Pulmonary artery endothelial cell (primary cell): ENCODE measurements at regions not wholly inside any gene's neighbourhood (a gene's known extent, or its start where the extent isn't known, plus 50 kb on each side); places are given as distances from the start of the nearest gene placed in this dataset.
"Not testable (repeated sequence)": the region's sequence is repeated elsewhere in the genome, so short reads cannot be mapped to it uniquely, and the experiment has no call there.

ENCODE experiments used
- DNase-seq: peaks from one replicate; pipeline ENCODE4 v3.0.0-alpha.2; 2011; ENCODE audit warnings: low read depth, low spot score

- DNase-seq, result no peak
Measured at GRCh38 chr4:114034189-114034588, 54.7 kb upstream of the ARSJ start.

GRCh38 chr4:114036426-114036825, 57.0 kb upstream of the ARSJ start:
- no peak for DNase-seq

DNA sequence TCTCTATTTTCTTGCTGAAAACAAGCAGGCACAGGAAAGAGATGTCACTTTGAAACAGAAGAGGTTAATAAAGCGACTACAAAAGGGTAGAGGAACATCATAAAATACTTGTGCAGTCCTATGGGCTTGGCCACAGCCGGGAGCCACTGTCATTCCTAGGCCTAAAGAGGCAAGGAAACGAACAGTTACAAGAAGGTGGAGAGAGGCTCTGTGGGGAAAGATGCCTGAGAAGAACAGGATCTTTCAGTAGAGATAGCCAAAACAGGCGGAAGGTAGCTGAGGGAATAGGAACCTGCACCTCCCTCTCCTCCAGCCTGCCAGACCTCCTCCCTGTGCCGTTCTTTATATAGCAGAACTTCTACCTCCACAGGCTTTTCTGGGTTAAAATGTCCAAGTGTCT, 57.4 kb upstream of the ARSJ start:
- no peak for DNase-seq

DNA sequence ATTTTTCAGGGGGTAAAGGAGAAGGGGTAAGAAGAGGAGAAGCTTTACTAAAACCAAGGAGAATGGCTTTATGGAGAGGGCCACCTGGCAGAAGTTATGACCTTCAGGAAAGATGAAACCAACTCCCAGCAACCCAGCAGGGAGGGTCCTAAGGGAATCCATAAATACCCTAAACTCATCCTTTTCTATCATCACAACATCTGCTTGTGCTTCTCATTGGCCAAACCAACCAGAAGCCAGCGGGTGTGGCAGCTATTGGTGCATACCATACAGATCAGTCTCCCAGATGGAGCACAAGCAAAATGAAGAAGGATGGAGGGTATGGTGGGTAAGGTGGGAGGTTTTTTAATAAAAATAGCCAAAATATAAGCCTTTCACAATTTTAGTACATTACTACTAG, 58.5 kb upstream of the ARSJ start:
- no peak for DNase-seq

DNA sequence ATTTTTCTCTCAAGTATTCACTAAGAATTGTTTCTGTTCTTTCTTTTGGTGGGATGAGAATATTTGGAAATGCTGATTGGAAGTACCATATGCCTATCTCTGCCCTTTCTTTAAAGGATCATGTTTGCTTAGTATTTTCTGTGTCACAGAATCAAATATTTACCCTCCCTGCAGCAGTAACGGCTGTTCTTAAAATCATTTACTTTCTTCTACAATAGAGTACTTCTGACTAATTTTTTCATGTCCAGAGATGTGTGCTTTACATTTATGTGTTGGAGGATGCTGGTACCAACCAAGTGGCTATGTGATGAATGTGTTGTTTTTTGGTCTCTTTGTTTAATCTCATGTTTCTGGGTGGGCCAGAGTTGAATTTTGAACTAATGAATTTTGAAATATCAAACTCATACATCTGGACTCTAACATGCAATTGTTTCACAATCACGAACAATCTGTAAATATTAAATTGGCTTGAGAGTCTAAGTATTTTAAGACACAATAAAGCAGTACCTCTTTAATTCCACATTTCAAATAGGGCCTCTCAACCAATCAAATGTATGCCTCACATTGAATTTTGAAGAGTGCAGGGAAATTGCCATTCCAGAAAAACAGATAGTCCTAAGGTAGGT, 59.4 kb upstream of the ARSJ start:
- DNase-seq, result no peak

GRCh38 chr4:114040319-114041116, 61.1 kb upstream of the ARSJ start:
- DNase-seq, result no peak

- no peak for DNase-seq
Measured at GRCh38 chr4:114041117-114041475, 61.6 kb upstream of the ARSJ start.

GRCh38 chr4:114043116-114043515, 63.7 kb upstream of the ARSJ start:
- DNase-seq, result peak; percentile 77

DNA sequence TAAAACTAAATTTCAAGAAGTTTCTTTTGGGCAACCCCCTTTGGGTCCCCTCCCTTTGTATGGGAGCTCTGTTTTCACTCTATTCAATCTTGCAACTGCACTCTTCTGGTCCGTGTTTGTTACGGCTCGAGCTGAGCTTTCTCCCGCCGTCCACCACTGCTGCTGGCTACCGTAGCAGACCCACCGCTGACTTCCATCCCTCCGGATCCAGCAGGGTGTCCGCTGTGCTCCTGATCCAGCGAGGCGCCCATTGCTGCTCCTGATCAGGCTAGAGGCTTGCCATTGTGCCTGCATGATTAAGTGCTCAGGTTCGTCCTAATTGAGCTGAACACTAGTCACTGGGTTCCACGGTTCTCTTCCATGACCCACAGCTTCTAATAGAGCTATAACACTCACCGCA, 64.9 kb upstream of the ARSJ start:
- DNase-seq, result not testable (repeated sequence)

DNA sequence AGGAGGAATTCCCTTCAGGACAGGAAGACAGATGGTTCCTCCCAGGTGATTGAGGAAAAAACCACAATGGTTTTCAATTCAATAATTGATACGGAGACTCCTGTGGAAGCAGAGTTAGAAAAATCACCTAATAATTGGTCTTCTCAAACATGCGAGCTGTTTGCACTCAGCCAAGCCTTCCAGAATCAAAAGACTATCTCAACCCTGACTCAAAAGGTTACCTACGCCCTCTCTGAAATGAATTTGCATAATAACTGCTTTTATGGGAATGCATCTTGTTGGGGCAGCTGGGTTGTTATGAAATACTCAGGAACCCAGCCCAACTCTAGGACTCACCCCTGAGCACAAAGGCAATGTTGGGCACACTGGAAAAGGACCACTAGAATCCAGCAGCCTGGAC, 66.9 kb upstream of the ARSJ start:
- no peak for DNase-seq

DNA sequence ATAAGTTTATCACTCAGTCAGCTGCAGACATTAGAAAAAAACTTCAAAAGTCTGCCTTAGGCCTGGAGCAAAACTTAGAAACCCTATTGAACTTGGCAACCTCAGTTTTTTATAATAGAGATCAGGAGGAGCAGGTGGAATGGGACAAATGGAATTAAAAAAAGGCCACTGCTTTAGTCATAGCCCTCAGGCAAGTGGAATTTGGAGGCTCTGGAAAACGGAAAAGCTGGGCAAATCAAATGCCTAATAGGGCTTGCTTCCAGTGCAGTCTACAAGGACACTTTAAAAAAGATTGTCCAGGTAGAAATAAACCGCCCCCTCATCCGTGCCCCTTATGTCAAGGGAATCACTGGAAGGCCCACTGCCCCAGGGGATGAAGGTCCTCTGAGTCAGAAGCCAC, 68.7 kb upstream of the ARSJ start:
- DNase-seq, result not testable (repeated sequence)

GRCh38 chr4:114052227-114052626, 72.8 kb upstream of the ARSJ start:
- DNase-seq, result no peak

DNA sequence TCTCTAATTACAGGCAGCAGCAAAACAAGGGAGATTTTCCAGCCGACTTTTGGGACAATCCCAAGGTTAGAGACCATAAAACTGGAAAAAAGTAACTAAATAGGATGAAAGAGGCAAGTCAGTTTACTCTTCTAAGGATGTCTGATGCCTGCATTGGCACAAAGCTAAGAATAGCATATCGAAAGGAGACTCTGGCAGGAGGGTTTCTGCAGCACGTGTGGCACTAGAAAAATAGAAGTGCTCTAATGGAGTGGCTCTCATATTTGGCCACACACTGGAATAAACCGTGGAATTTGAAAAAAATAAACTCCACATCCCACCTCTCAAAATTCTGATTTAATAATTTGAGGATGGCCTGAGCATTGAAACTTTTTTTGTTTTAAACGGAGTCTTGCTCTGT, 77.2 kb upstream of the ARSJ start:
- DNase-seq, result no peak

- no peak for DNase-seq
Measured at GRCh38 chr4:114057746-114058145, 78.3 kb upstream of the ARSJ start.

GRCh38 chr4:114062499-114062898, 83.1 kb upstream of the ARSJ start:
- DNase-seq, result no peak

GRCh38 chr4:114072781-114073180, 93.3 kb upstream of the ARSJ start:
- no peak for DNase-seq

DNA sequence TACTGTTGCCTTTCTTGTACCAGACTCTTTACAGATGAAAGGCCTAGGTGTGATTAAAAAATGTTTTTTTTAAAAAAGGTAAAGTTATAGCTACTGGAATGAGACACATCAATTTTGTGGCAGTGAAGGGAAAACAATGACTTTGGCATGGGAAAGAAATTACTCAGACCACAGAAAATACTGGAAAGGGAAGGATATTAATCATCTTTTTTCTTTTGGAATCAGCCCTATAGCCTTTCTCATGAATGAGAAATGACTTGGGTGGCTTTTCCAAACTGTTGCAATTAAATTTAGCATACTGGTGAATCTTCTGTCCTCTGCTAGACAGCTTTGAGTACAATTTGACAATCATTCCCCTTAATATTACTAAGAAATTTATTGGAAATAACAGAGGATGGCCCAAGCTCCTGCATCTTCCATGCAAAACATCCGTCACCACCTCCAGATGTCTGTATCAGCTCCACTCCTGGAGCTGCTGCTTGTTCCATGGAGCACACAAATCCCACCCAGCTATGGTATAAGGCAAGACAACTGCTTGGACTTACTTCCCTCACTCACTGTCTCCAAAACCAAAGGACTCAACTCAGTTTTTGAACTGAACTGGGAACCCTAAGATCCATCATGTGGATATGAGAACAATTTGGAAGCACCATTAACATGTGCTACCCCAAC, 97.6 kb upstream of the ARSJ start:
- peak; percentile 24 for DNase-seq

- DNase-seq, result peak; percentile 65
Measured at GRCh38 chr4:114077610-114078009, 98.2 kb upstream of the ARSJ start.

- DNase-seq, result no peak
Measured at GRCh38 chr4:114078636-114079035, 99.2 kb upstream of the ARSJ start.

DNA sequence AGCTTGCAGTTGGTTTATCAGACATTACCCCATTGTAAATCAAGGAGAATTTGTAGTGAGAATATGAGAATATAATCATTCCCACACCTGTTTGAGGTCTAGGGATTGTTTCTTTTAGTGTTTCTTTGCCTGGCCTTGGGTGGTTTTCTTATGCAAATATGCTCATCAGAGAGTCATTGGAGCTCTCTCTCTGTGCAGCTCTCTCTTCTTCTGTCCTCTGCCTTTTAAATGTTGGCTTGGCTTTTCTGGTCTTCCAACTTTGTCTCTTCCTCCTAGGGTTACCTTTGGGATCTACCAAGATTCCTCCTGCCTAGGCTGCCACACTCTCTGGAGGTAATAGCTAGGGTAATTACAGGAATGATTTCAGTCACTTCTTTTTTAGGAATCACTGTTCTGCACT, 102.3 kb upstream of the ARSJ start:
- DNase-seq, result no peak

DNA sequence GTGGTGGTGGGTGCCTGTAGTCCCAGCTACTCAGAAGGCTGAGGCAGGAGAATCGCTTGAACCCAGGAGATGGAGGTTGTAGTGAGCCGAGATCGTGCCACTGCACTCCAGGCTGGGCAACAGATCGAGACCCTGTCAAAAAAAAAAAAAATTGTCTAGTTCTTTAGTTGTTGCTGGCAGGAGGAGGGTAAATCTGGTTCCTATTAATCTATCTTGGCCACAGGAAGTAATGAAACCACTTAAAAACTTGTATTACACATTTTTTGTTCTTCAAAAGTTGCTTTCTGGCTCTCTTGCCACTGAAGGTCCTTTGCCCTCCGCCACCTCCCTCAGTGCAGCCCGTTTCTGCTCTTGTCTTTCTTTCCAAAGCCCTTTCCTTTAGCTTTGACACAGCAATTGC, 102.9 kb upstream of the ARSJ start:
- no peak for DNase-seq

DNA sequence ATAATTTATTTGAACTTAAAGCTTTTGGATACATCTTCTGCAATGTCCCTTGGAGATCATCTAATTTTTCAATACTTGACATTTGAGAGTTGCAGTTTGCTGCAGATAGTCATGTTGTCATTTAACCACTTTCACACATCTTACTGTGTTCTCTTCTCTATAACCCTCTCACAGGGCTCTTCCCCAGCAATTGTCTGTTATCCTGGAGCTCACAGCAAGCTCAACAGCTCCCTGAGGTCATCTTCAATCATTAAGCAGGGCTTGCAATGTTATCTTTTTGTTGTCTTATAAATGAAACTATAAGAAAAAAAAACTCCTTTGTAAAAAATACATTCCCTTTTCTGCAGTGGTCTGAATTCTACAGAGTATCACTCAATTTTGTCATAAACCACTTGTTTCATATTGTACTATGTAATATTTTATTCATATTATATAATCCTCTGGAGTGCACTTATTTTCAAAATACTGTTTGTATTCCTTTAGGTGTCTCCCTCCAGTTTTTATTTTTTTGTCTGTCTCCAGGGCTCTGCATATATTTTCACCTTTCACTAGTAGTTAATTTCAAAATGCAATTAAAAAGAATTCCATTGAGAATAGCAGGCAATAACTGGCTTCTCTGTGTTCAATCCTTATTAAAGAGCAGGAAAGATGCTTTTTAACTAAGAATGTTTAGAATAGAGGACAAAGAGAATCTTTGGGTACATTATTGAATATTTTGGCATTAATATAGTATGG, 106.3 kb upstream of the ARSJ start:
- DNase-seq, result no peak
